Neural crest cell (in vitro differentiated cells): ENCODE measurements at regions not wholly inside any gene's neighbourhood (a gene's known extent, or its start where the extent isn't known, plus 50 kb on each side); places are given as distances from the start of the nearest gene placed in this dataset.

Source experiments
- DNase-seq: peaks from one replicate; pipeline ENCODE4 v3.0.0; 2021; ENCODE audit warnings: low read depth, mixed read lengths, low spot score
- H3K27ac Mint-ChIP-seq: one replicate; pipeline ENCODE4 v1.8.0; 2021; ENCODE audit warnings: mild to moderate bottlenecking, mixed read lengths; ENCODE audit not compliant: unreplicated experiment
- H3K27me3 Mint-ChIP-seq: 2 replicates; pipeline ENCODE4 v1.8.0; 2021; ENCODE audit warnings: low read depth, mild to moderate bottlenecking, mixed read lengths
- H3K36me3 Mint-ChIP-seq: 2 replicates; pipeline ENCODE4 v1.8.0; 2021; ENCODE audit warnings: low read depth, mild to moderate bottlenecking, mixed read lengths
- H3K4me1 Mint-ChIP-seq: 2 replicates; pipeline ENCODE4 v1.8.0; 2021; ENCODE audit warnings: mixed read lengths
- H3K4me3 Mint-ChIP-seq: one replicate; pipeline ENCODE4 v1.8.0; 2021; ENCODE audit warnings: mild to moderate bottlenecking, mixed read lengths
- H3K9me3 Mint-ChIP-seq: 2 replicates; pipeline ENCODE4 v1.8.0; 2021; ENCODE audit warnings: mixed read lengths
- CTCF ChIP-seq: fragments of 200-600 bp; sonication (generic); conservative IDR thresholded peaks from 2 replicates; pipeline ENCODE4 v1.5.0; 2021; ENCODE audit warnings: antibody characterized with exemption, mild to moderate bottlenecking

- Mint-ChIP-seq H3K27me3 (no peaks in the 10 kb centered on the region), H3K4me3 (no peak overlapping the region), H3K27ac (no peak overlapping the region), H3K36me3 (no peaks in the 10 kb centered on the region), H3K4me1 (peaks cover 5% of the 10 kb centered on the region), H3K9me3 (no peaks in the 10 kb centered on the region)
- TF ChIP-seq CTCF = no peak
- no peak for DNase-seq
Observed at GRCh38 chr4:187006189-187006618, 282.5 kb upstream of the FAT1 start.

GRCh38 chr4:187010052-187010451 lies 286.4 kb upstream of the FAT1 start:
- TF ChIP-seq CTCF = no peak
- Mint-ChIP-seq H3K36me3 (no peaks in the 10 kb centered on the region), H3K4me1 (no peaks in the 10 kb centered on the region)

GRCh38 chr4:187016101-187016500 lies 292.4 kb upstream of the FAT1 start:
- H3K4me1 Mint-ChIP-seq = no peaks in the 10 kb centered on the region
- TF ChIP-seq CTCF = no peak
- H3K9me3 Mint-ChIP-seq = no peaks in the 10 kb centered on the region
- no peak for DNase-seq
- H3K27me3 Mint-ChIP-seq = no peaks in the 10 kb centered on the region
- no peak overlapping the region for H3K4me3 Mint-ChIP-seq
- H3K36me3 Mint-ChIP-seq = no peaks in the 10 kb centered on the region
- no peak overlapping the region for H3K27ac Mint-ChIP-seq

More at GRCh38 chr4:187010052-187010451, 286.4 kb upstream of the FAT1 start:
- no peaks in the 10 kb centered on the region for H3K27me3 Mint-ChIP-seq
- DNase-seq = no peak
- H3K27ac Mint-ChIP-seq = no peak overlapping the region
- H3K9me3 Mint-ChIP-seq = no peaks in the 10 kb centered on the region
- no peak overlapping the region for H3K4me3 Mint-ChIP-seq

- H3K9me3 Mint-ChIP-seq = no peaks in the 10 kb centered on the region
- no peak overlapping the region for H3K27ac Mint-ChIP-seq
- TF ChIP-seq CTCF = no peak
- H3K4me1 Mint-ChIP-seq = no peaks in the 10 kb centered on the region
- H3K4me3 Mint-ChIP-seq = no peak overlapping the region
- DNase-seq = no peak
- H3K27me3 Mint-ChIP-seq = no peaks in the 10 kb centered on the region
- H3K36me3 Mint-ChIP-seq = no peaks in the 10 kb centered on the region
Observed at GRCh38 chr4:187017147-187017546, 293.5 kb upstream of the FAT1 start.

- H3K4me3 Mint-ChIP-seq = no peak overlapping the region
- no peaks in the 10 kb centered on the region for H3K4me1 Mint-ChIP-seq
- H3K27me3 Mint-ChIP-seq = no peaks in the 10 kb centered on the region
- TF ChIP-seq CTCF = no peak
- H3K27ac Mint-ChIP-seq = no peak overlapping the region
- DNase-seq = no peak
- H3K9me3 Mint-ChIP-seq = no peaks in the 10 kb centered on the region
- no peaks in the 10 kb centered on the region for H3K36me3 Mint-ChIP-seq
Observed at GRCh38 chr4:187019896-187020295, 296.2 kb upstream of the FAT1 start.

GRCh38 chr4:187020676-187021075 lies 297.0 kb upstream of the FAT1 start:
- no peak for TF ChIP-seq CTCF
- H3K9me3 Mint-ChIP-seq = no peaks in the 10 kb centered on the region
- no peaks in the 10 kb centered on the region for H3K27me3 Mint-ChIP-seq
- H3K4me1 Mint-ChIP-seq = no peaks in the 10 kb centered on the region
- DNase-seq = no peak
- H3K27ac Mint-ChIP-seq = no peak overlapping the region
- H3K4me3 Mint-ChIP-seq = no peak overlapping the region
- no peaks in the 10 kb centered on the region for H3K36me3 Mint-ChIP-seq
